K562 (cell line): ENCODE measurements at regions not wholly inside any gene's neighbourhood (a gene's known extent, or its start where the extent isn't known, plus 50 kb on each side); places are given as distances from the start of the nearest gene placed in this dataset.

Source experiments
- ATAC-seq: fragments of 200-7000 bp; cut with Tn5 transposase; 3 replicates; pipeline ENCODE4 v1.9.1; 2020; ENCODE audit warnings: moderate library complexity
- BruUV-seq: library from RNA; stranded (reverse); fragments of 400-500 nt; replicated peaks from 2 replicates; lab custom pipeline; 2021; lab: Mats Ljungman, UMichigan
- CTCF ChIA-PET: fragments of 300-600 bp; formaldehyde crosslinking; extraction: SDS; loops from one replicate; lab custom pipeline; 2021; ENCODE audit warnings: low intra/inter-chr PET ratio; lab: Yijun Ruan, JAX
- POLR2A ChIA-PET: fragments of 300-600, 350-650 bp; sonication (Branson Sonifier 250); formaldehyde crosslinking; extraction: SDS; loops from one replicate; lab custom pipeline; 2021; ENCODE audit warnings: antibody characterized with exemption, inconsistent platforms; lab: Yijun Ruan, JAX
- DNase-seq, 4 experiments: peaks; one replicate each; pipeline versions ENCODE4 v3.0.0 to v3.0.0-alpha.2; 2011 to 2018; ENCODE audit warnings: low spot score in 3 of 4, mixed read lengths in 3 of 4; ENCODE audit errors: extremely low read depth in 1 of 4
- FAIRE-seq: peaks from 2 replicates; lab custom pipeline; 2011; peaks lifted over from hg19 to GRCh38; lab: Jason Lieb, UNC
- H2AFZ ChIP-seq: 2 replicates; pipeline ENCODE4 v1.6.0; 2011; ENCODE audit warnings: low read depth, low read length, control low read depth, inconsistent platforms
- H3K27ac ChIP-seq: fragments of 200-600 bp; 3 replicates; pipeline ENCODE4 v1.8.0; 2011; ENCODE audit warnings: low read depth, mild to moderate bottlenecking, control low read depth, inconsistent platforms, low read length, moderate library complexity, mixed read lengths; ENCODE audit errors: extremely low read depth
- H3K27me3 ChIP-seq, 2 experiments: fragments of 300-600 bp in 1 of 2; 2 replicates in 1 of 2; 3 replicates in 1 of 2; pipeline versions ENCODE4 v1.6.0 to v1.8.0; 2011; ENCODE audit warnings: inconsistent platforms in 2 of 2, low read length in 2 of 2, mild to moderate bottlenecking in 1 of 2, mixed read lengths in 1 of 2, moderate library complexity in 1 of 2; ENCODE audit not compliant: control insufficient read depth in 2 of 2, insufficient read depth in 2 of 2
- H3K36me3 ChIP-seq: fragments of 300-600 bp; 3 replicates; pipeline ENCODE4 v1.8.0; 2011; ENCODE audit warnings: mild to moderate bottlenecking, low read length, inconsistent platforms; ENCODE audit not compliant: control insufficient read depth, insufficient read depth
- H3K4me1 ChIP-seq, 2 experiments: fragments of 200-600 bp in 1 of 2; replicated peaks in 1 of 2; 2 replicates in 1 of 2; 3 replicates in 1 of 2; pipeline versions ENCODE4 v1.5.1 to v1.8.0; 2011; ENCODE audit warnings: inconsistent platforms in 2 of 2, low read length in 2 of 2, mild to moderate bottlenecking in 1 of 2, mixed read lengths in 1 of 2, moderate library complexity in 1 of 2; ENCODE audit not compliant: control insufficient read depth in 2 of 2, insufficient read depth in 2 of 2
- H3K4me2 ChIP-seq: 2 replicates; pipeline ENCODE4 v1.6.1; 2011; ENCODE audit warnings: low read length, control low read depth, inconsistent platforms, mixed read lengths; ENCODE audit not compliant: insufficient read depth
- H3K4me3 ChIP-seq: fragments of 200-600 bp; sonication (generic), shearing (Covaris generic); 2 replicates; pipeline ENCODE4 v1.5.1; 2016; ENCODE audit warnings: control low read depth, inconsistent platforms
- H3K79me2 ChIP-seq: fragments of 200-600 bp; 3 replicates; pipeline ENCODE4 v1.8.0; 2011; ENCODE audit warnings: low read length, inconsistent platforms; ENCODE audit not compliant: control insufficient read depth, insufficient read depth
- H3K9ac ChIP-seq, 2 experiments: 2 replicates each; pipeline versions ENCODE4 v1.6.0 to v1.6.1; 2011; ENCODE audit warnings: low read depth in 2 of 2, low read length in 2 of 2, control low read depth in 1 of 2, inconsistent platforms in 1 of 2, mild to moderate bottlenecking in 1 of 2, mixed read lengths in 1 of 2; ENCODE audit not compliant: insufficient read depth in 1 of 2
- H3K9me1 ChIP-seq: one replicate; pipeline ENCODE4 v1.6.0; 2011; ENCODE audit warnings: inconsistent platforms, mild to moderate bottlenecking, low read length, moderate library complexity; ENCODE audit not compliant: control insufficient read depth, insufficient read depth
- H3K9me3 ChIP-seq: replicated peaks from 2 replicates; pipeline ENCODE4 v1.5.1; 2011; ENCODE audit warnings: low read depth, low read length, inconsistent platforms; ENCODE audit not compliant: control insufficient read depth, insufficient read depth
- H4K20me1 ChIP-seq: replicated peaks from 2 replicates; pipeline ENCODE4 v1.6.1; 2011; ENCODE audit warnings: low read length, inconsistent platforms, mixed read lengths; ENCODE audit not compliant: control insufficient read depth, insufficient read depth
- BCL6 ChIP-seq: fragments of 250-450 bp; sonication (Bioruptor Pico); IDR thresholded peaks from 2 replicates; pipeline ENCODE4 v1.4.0; 2020
- CBFB ChIP-seq: sonication (generic); formaldehyde crosslinking; IDR thresholded peaks from 2 replicates; pipeline ENCODE4 v1.4.0; 2020; ENCODE audit warnings: mild to moderate bottlenecking, missing genetic modification reagents
- EZH2 ChIP-seq: IDR thresholded peaks from 2 replicates; pipeline ENCODE4 v1.6.1; 2012; ENCODE audit warnings: low read depth, mild to moderate bottlenecking, inconsistent platforms, low read length, borderline replicate concordance
- NCOR1 ChIP-seq: fragments of 450-650 bp; IDR thresholded peaks from 2 replicates; pipeline ENCODE4 v1.6.1; 2016; ENCODE audit warnings: mild to moderate bottlenecking, moderate library complexity
- SIN3B ChIP-seq: fragments of 450-650 bp; IDR thresholded peaks from 2 replicates; pipeline ENCODE4 v1.6.1; 2017; ENCODE audit warnings: low read depth, mild to moderate bottlenecking, moderate library complexity
- SIRT6 ChIP-seq: IDR thresholded peaks from one replicate; pipeline ENCODE4 v1.6.1; 2012; ENCODE audit warnings: low read depth, mild to moderate bottlenecking, control low read depth, inconsistent platforms, low read length, moderate library complexity
- SMAD3 ChIP-seq: fragments of 450-650 bp; formaldehyde crosslinking; conservative IDR thresholded peaks from 2 replicates; pipeline ENCODE4 v1.4.0; 2020; ENCODE audit warnings: mild to moderate bottlenecking
- SMARCE1 ChIP-seq: fragments of 450-650 bp; IDR thresholded peaks from 2 replicates; pipeline ENCODE4 v1.7.1; 2016; ENCODE audit warnings: mild to moderate bottlenecking
- TFAM ChIP-seq: fragments of 250-450 bp; sonication (Bioruptor Pico); conservative IDR thresholded peaks from 2 replicates; pipeline ENCODE4 v1.5.0; 2021; ENCODE audit warnings: mild to moderate bottlenecking, moderate library complexity
- ZNF134 ChIP-seq: fragments of 250-450 bp; sonication (Bioruptor Pico); conservative IDR thresholded peaks from 2 replicates; pipeline ENCODE4 v1.4.0; 2020
- ZNF217 ChIP-seq: sonication (generic); formaldehyde crosslinking; IDR thresholded peaks from 2 replicates; pipeline ENCODE4 v1.8.0; 2022; ENCODE audit warnings: mild to moderate bottlenecking, missing genetic modification reagents
- ZNF239 ChIP-seq: fragments of 250-450 bp; sonication (Bioruptor Pico); IDR thresholded peaks from 2 replicates; pipeline ENCODE4 v1.4.0; 2020; ENCODE audit warnings: mild to moderate bottlenecking
- ZNF282 ChIP-seq: sonication (generic); formaldehyde crosslinking; IDR thresholded peaks from 2 replicates; pipeline ENCODE4 v1.8.1; 2023; ENCODE audit warnings: missing genetic modification reagents
- ZNF507 ChIP-seq: conservative IDR thresholded peaks from 2 replicates; pipeline ENCODE4 v1.6.1; 2017; ENCODE audit warnings: missing genetic modification characterization, missing compliant biosample characterization
- ZNF778 ChIP-seq: fragments of 450-650 bp; formaldehyde crosslinking; IDR thresholded peaks from 2 replicates; pipeline ENCODE4 v1.4.0; 2020; ENCODE audit warnings: mild to moderate bottlenecking, moderate library complexity
- WGBS: fragments of 100-300 bp; shearing (Covaris generic); methylation state at CpG from one replicate; pipeline ENCODE4 v1.1.6; 2016; ENCODE audit warnings: low coverage, mixed read lengths; ENCODE audit not compliant: insufficient coverage; ENCODE audit errors: missing lambda C conversion rate; 5-methylcytosine and 5-hydroxymethylcytosine counted together
- in situ Hi-C: fragments of 300-500 bp; cut with MboI; formaldehyde crosslinking; loops from 4 replicates; pipeline ENCODE4 v1.15.0; 2018; ENCODE audit warnings: inconsistent platforms, mixed read lengths
- intact Hi-C: fragments of 100-400 bp; cut with micrococcal nuclease; formaldehyde crosslinking; loops from 2 replicates; pipeline ENCODE4 v1.14.2; 2022
- TF ChIP-seq, protein P1 (sequence below): fragments of 250-450 bp; sonication (Bioruptor Pico); IDR thresholded peaks from 2 replicates; pipeline ENCODE4 v1.9.0; 2021; ENCODE audit warnings: mild to moderate bottlenecking

DNA sequence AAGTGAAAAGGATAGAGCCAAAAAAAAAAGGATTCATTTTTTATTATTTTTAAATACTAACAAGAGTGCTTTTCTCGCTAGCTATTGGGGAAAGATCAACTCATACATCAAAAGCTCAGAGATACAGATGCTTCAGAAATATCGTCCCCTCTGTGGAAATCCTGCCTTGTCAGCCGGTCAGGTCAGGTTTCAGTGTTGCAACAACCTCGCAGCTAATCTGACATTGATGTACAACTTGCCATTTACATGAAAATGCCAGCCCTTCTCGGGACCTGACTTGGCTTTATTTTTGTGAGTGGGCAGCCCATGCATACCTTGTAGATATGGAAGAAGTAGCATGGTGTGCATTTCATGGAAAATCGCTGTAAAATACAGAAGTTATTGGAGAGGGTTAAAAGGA lies 358.8 kb upstream of the ADAMTS16 start:
- no peak overlapping the region for H3K4me2 ChIP-seq
- H4K20me1 ChIP-seq, result no peaks in the 10 kb centered on the region
- TF ChIP-seq TFAM (CRISPR knock-in tag), result no peak
- TF ChIP-seq SIRT6, result no peak
- TF ChIP-seq SMARCE1, result no peak
- no peak for TF ChIP-seq CBFB (CRISPR knock-in tag)
- TF ChIP-seq NCOR1, result no peak
- TF ChIP-seq BCL6 (CRISPR knock-in tag), result no peak
- TF ChIP-seq, protein P1, sequence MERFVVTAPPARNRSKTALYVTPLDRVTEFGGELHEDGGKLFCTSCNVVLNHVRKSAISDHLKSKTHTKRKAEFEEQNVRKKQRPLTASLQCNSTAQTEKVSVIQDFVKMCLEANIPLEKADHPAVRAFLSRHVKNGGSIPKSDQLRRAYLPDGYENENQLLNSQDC (CRISPR knock-in tag), result no peak
- no peak for TF ChIP-seq ZNF282 (CRISPR knock-in tag)
- no peak for TF ChIP-seq ZNF507 (tag)
- TF ChIP-seq ZNF217 (CRISPR knock-in tag), result no peak
- TF ChIP-seq ZNF239 (CRISPR knock-in tag), result no peak
- no peak for TF ChIP-seq ZNF134 (CRISPR knock-in tag)
- no peak for TF ChIP-seq SMAD3
- no peak for TF ChIP-seq SIN3B
- TF ChIP-seq ZNF778 (CRISPR knock-in tag), result no peak
- no peak for TF ChIP-seq EZH2
- BruUV-seq, result no TSS peak
- no peaks in the 10 kb centered on the region for H3K27me3 ChIP-seq
- no peak overlapping the region for H2AFZ ChIP-seq
- intact Hi-C loops (no loop called here), in situ Hi-C loops (no loop called here)
- H3K4me3 ChIP-seq, result no peak overlapping the region
- DNase-seq, result no peak
- CTCF ChIA-PET, result no interaction called here
- H3K9ac ChIP-seq, result no peak overlapping the region
- FAIRE-seq, result no peak
- peaks cover 8% of the 10 kb centered on the region; the same call in 1 of the 2 replicates for H3K9me3 ChIP-seq
- H3K36me3 ChIP-seq, result no peaks in the 10 kb centered on the region
- H3K9me1 ChIP-seq, result no peaks in the 10 kb centered on the region
- no peak overlapping the region for H3K27ac ChIP-seq
- no peak for ATAC-seq
- H3K79me2 ChIP-seq, result no peaks in the 10 kb centered on the region
- no peaks in the 10 kb centered on the region for H3K4me1 ChIP-seq
- 1% methylated on average over 6 of the region's 6 CpGs for WGBS
- POLR2A ChIA-PET, result no interaction called here
